Skeletal muscle satellite cell (primary cell): ENCODE measurements at regions not wholly inside any gene's neighbourhood (a gene's known extent, or its start where the extent isn't known, plus 50 kb on each side); places are given as distances from the start of the nearest gene placed in this dataset.
"Not testable (repeated sequence)": the region's sequence is repeated elsewhere in the genome, so short reads cannot be mapped to it uniquely, and the experiment has no call there.

Experiments used
- H3K27me3 ChIP-seq: 2 replicates; pipeline ENCODE4 v1.7.0; 2013; ENCODE audit warnings: low read length; ENCODE audit not compliant: control insufficient read depth, insufficient read depth
- H3K36me3 ChIP-seq: 2 replicates; pipeline ENCODE4 v1.7.0; 2013; ENCODE audit warnings: mild to moderate bottlenecking, control low read depth, low read length; ENCODE audit not compliant: insufficient read depth
- H3K4me1 ChIP-seq: 2 replicates; pipeline ENCODE4 v1.7.0; 2013; ENCODE audit warnings: low read length; ENCODE audit not compliant: control insufficient read depth, insufficient read depth
- H3K4me2 ChIP-seq: 2 replicates; pipeline ENCODE4 v1.7.0; 2013; ENCODE audit warnings: mild to moderate bottlenecking, low read length
- H3K4me3 ChIP-seq: 2 replicates; pipeline ENCODE4 v1.7.0; 2013; ENCODE audit warnings: low read length
- H3K9ac ChIP-seq: 2 replicates; pipeline ENCODE4 v1.7.0; 2013; ENCODE audit warnings: mild to moderate bottlenecking, low read depth, low read length, moderate library complexity
- H3K9me3 ChIP-seq: replicated peaks from 2 replicates; pipeline ENCODE4 v1.7.0; 2013; ENCODE audit warnings: mild to moderate bottlenecking, control low read depth, low read length

- H3K4me2 ChIP-seq, H3K4me3 ChIP-seq, H3K36me3 ChIP-seq, H3K9ac ChIP-seq, H3K27me3 ChIP-seq, H3K9me3 ChIP-seq, H3K4me1 ChIP-seq: not testable (repeated sequence)
These were observed 707.0 kb downstream of the C6orf118 start for GRCh38 chr6:164602415-164602814.

GRCh38 chr6:164581563-164581962, 727.8 kb downstream of the C6orf118 start:
- no peak overlapping the region for H3K4me2 ChIP-seq
- no peaks in the 10 kb centered on the region for H3K27me3 ChIP-seq
- H3K4me3 ChIP-seq = no peak overlapping the region
- no peaks in the 10 kb centered on the region for H3K4me1 ChIP-seq
- no peaks in the 10 kb centered on the region for H3K9me3 ChIP-seq
- no peaks in the 10 kb centered on the region for H3K36me3 ChIP-seq
- no peak overlapping the region for H3K9ac ChIP-seq

GRCh38 chr6:164579035-164579434, 730.4 kb downstream of the C6orf118 start:
- Histone ChIP-seq H3K27me3 (no peaks in the 10 kb centered on the region), H3K36me3 (no peaks in the 10 kb centered on the region), H3K4me1 (no peaks in the 10 kb centered on the region), H3K9me3 (no peaks in the 10 kb centered on the region), H3K4me3 (no peak overlapping the region), H3K9ac (no peak overlapping the region), H3K4me2 (no peak overlapping the region)

- Histone ChIP-seq H3K4me2 (no peak overlapping the region), H3K9me3 (no peaks in the 10 kb centered on the region), H3K27me3 (no peaks in the 10 kb centered on the region), H3K4me3 (no peak overlapping the region), H3K9ac (no peak overlapping the region), H3K36me3 (no peaks in the 10 kb centered on the region), H3K4me1 (no peaks in the 10 kb centered on the region)
These were observed 730.8 kb downstream of the C6orf118 start for GRCh38 chr6:164578616-164579015.

- H3K4me2 ChIP-seq = no peak overlapping the region
- H3K9ac ChIP-seq = no peak overlapping the region
- H3K27me3 ChIP-seq = no peaks in the 10 kb centered on the region
- no peaks in the 10 kb centered on the region for H3K4me1 ChIP-seq
- no peaks in the 10 kb centered on the region for H3K36me3 ChIP-seq
- no peak overlapping the region for H3K4me3 ChIP-seq
- no peaks in the 10 kb centered on the region for H3K9me3 ChIP-seq
These were observed 738.6 kb downstream of the C6orf118 start for GRCh38 chr6:164570801-164571200.

- Histone ChIP-seq H3K36me3 (no peaks in the 10 kb centered on the region), H3K9ac (no peak overlapping the region), H3K9me3 (no peaks in the 10 kb centered on the region), H3K4me1 (no peaks in the 10 kb centered on the region), H3K4me2 (no peak overlapping the region), H3K27me3 (no peaks in the 10 kb centered on the region), H3K4me3 (no peak overlapping the region)
These were observed 739.9 kb downstream of the C6orf118 start for GRCh38 chr6:164569509-164569908.

GRCh38 chr6:164563924-164564323, 745.5 kb downstream of the C6orf118 start:
- Histone ChIP-seq H3K36me3 (no peaks in the 10 kb centered on the region), H3K9ac (no peak overlapping the region), H3K4me2 (no peak overlapping the region), H3K4me3 (no peak overlapping the region), H3K27me3 (no peaks in the 10 kb centered on the region), H3K4me1 (no peaks in the 10 kb centered on the region), H3K9me3 (peaks cover 4% of the 10 kb centered on the region)

GRCh38 chr6:164561656-164562055, 747.7 kb downstream of the C6orf118 start:
- H3K4me1 ChIP-seq = no peaks in the 10 kb centered on the region
- H3K27me3 ChIP-seq = no peaks in the 10 kb centered on the region
- no peak overlapping the region for H3K9ac ChIP-seq
- H3K4me2 ChIP-seq = no peak overlapping the region
- peaks cover 4% of the 10 kb centered on the region for H3K9me3 ChIP-seq
- no peak overlapping the region for H3K4me3 ChIP-seq
- H3K36me3 ChIP-seq = no peaks in the 10 kb centered on the region

- peak overlapping the region; percentile 20 for H3K4me3 ChIP-seq
- no peaks in the 10 kb centered on the region for H3K9me3 ChIP-seq
- peak overlapping the region; percentile 17 for H3K4me2 ChIP-seq
- no peaks in the 10 kb centered on the region for H3K27me3 ChIP-seq
- H3K36me3 ChIP-seq = no peaks in the 10 kb centered on the region
- H3K9ac ChIP-seq = no peak overlapping the region
- no peaks in the 10 kb centered on the region for H3K4me1 ChIP-seq
These were observed 754.5 kb downstream of the C6orf118 start for GRCh38 chr6:164554700-164555476.

GRCh38 chr6:164554226-164554625, 755.2 kb downstream of the C6orf118 start:
- Histone ChIP-seq H3K27me3 (no peaks in the 10 kb centered on the region), H3K9ac (no peak overlapping the region), H3K4me1 (no peaks in the 10 kb centered on the region), H3K4me3 (no peak overlapping the region), H3K9me3 (no peaks in the 10 kb centered on the region), H3K4me2 (no peak overlapping the region), H3K36me3 (no peaks in the 10 kb centered on the region)

- H3K36me3 ChIP-seq = no peaks in the 10 kb centered on the region
- H3K4me1 ChIP-seq = no peaks in the 10 kb centered on the region
- H3K27me3 ChIP-seq = no peaks in the 10 kb centered on the region
- H3K9ac ChIP-seq = no peak overlapping the region
- no peaks in the 10 kb centered on the region for H3K9me3 ChIP-seq
- H3K4me3 ChIP-seq = no peak overlapping the region
- no peak overlapping the region for H3K4me2 ChIP-seq
These were observed 757.7 kb downstream of the C6orf118 start for GRCh38 chr6:164551706-164552105.

GRCh38 chr6:164547076-164547475, 762.3 kb downstream of the C6orf118 start:
- H3K4me2 ChIP-seq = no peak overlapping the region
- H3K4me3 ChIP-seq = no peak overlapping the region
- no peaks in the 10 kb centered on the region for H3K36me3 ChIP-seq
- H3K27me3 ChIP-seq = no peaks in the 10 kb centered on the region
- no peaks in the 10 kb centered on the region for H3K4me1 ChIP-seq
- no peak overlapping the region for H3K9ac ChIP-seq
- no peaks in the 10 kb centered on the region for H3K9me3 ChIP-seq
